ENCODE measurements at regions not wholly inside any gene's neighbourhood (a gene's known extent, or its start where the extent isn't known, plus 50 kb on each side); places are given as distances from the start of the nearest gene placed in this dataset.

GRCh38 chr2:212858496-212858895, 292.9 kb downstream of the IKZF2 start (continued):
- TF ChIP-seq MGA (IDR thresholded peaks at IDR 0.05), result no peak

Data from K562 (cell line).